Stomach (tissue), 4 donors: ENCODE measurements at regions not wholly inside any gene's neighbourhood (a gene's known extent, or its start where the extent isn't known, plus 50 kb on each side); places are given as distances from the start of the nearest gene placed in this dataset.

Source experiments
- CTCF ChIP-seq, 7 experiments: fragments of 450-650 bp in 4 of 7; fragments of 200-600 bp in 3 of 7; sonication (generic) in 3 of 7; IDR thresholded peaks; one replicate each; pipeline ENCODE4 v1.5.1; 2016 to 2019; ENCODE audit warnings: antibody characterized with exemption in 7 of 7, control low read depth in 2 of 7, mild to moderate bottlenecking in 1 of 7
- EP300 ChIP-seq: sonication (generic); formaldehyde crosslinking; IDR thresholded peaks from one replicate; pipeline ENCODE4 v1.6.1; 2017; ENCODE audit warnings: antibody characterized with exemption
- POLR2A ChIP-seq, 4 donors: fragments of 450-650 bp; IDR thresholded peaks; one replicate each; pipeline ENCODE4 v1.6.1; 2016; ENCODE audit warnings: antibody characterized with exemption in 4 of 4, control low read depth in 2 of 4, mild to moderate bottlenecking in 1 of 4, moderate library complexity in 1 of 4
- POLR2AphosphoS5 ChIP-seq, 3 donors: sonication (generic); formaldehyde crosslinking; IDR thresholded peaks; one replicate each; pipeline ENCODE4 v1.6.1; 2016; ENCODE audit warnings: antibody characterized with exemption in 3 of 3

- TF ChIP-seq CTCF (IDR thresholded peaks at IDR 0.05) (no peak), EP300 (no peak), POLR2AphosphoS5 (IDR thresholded peaks at IDR 0.05) (no peak), POLR2A (IDR thresholded peaks at IDR 0.05) (no peak)
Observed at GRCh38 chr13:75934889-75935288, 298.8 kb downstream of the LMO7 start.
